HEK293 (cell line): ENCODE measurements at regions not wholly inside any gene's neighbourhood (a gene's known extent, or its start where the extent isn't known, plus 50 kb on each side); places are given as distances from the start of the nearest gene placed in this dataset.
"Not testable (repeated sequence)": the region's sequence is repeated elsewhere in the genome, so short reads cannot be mapped to it uniquely, and the experiment has no call there.

ENCODE experiments used
- CTCF ChIA-PET: fragments of 350-600 bp; formaldehyde crosslinking; extraction: SDS; loops from one replicate; lab custom pipeline; 2021; ENCODE audit warnings: antibody characterized with exemption; lab: Yijun Ruan, JAX
- POLR2A ChIA-PET: fragments of 300-600 bp; formaldehyde crosslinking; extraction: SDS; loops from one replicate; lab custom pipeline; 2020; ENCODE audit warnings: antibody characterized with exemption, inconsistent platforms; lab: Yijun Ruan, JAX
- H3K27ac ChIP-seq: fragments of 200-500 bp; sonication (Bioruptor generic); 2 replicates; pipeline ENCODE4 v1.5.1; 2014; ENCODE audit warnings: low read depth, low read length, control low read depth, inconsistent platforms; ENCODE audit errors: extremely low read depth
- H3K36me3 ChIP-seq, 2 experiments: fragments of 200-500 bp in 1 of 2; sonication (Bioruptor generic) in 1 of 2; 1 replicate in 1 of 2; 2 replicates in 1 of 2; pipeline ENCODE4 v1.5.1; 2014 to 2017; ENCODE audit warnings: inconsistent platforms in 2 of 2, low read length in 2 of 2; ENCODE audit not compliant: control insufficient read depth in 2 of 2, insufficient read depth in 1 of 2
- H3K4me1 ChIP-seq: fragments of 200-500 bp; sonication (Bioruptor generic); 2 replicates; pipeline ENCODE4 v1.5.1; 2014; ENCODE audit warnings: mild to moderate bottlenecking, low read length, inconsistent platforms; ENCODE audit not compliant: control insufficient read depth, insufficient read depth
- H3K4me3 ChIP-seq: 2 replicates; pipeline ENCODE4 v1.5.1; 2011; ENCODE audit warnings: low read depth, mild to moderate bottlenecking, control low read depth, low read length, moderate library complexity
- H3K9me3 ChIP-seq: fragments of 200-500 bp; sonication (Bioruptor generic); 2 replicates; pipeline ENCODE4 v1.5.1; 2014; ENCODE audit warnings: low read depth, low read length, inconsistent platforms; ENCODE audit not compliant: control insufficient read depth, insufficient read depth
- GFI1B ChIP-seq: fragments of 450-650 bp; formaldehyde crosslinking; IDR thresholded peaks from 2 replicates; pipeline ENCODE4 v1.5.1; 2016; ENCODE audit warnings: missing biosample characterization, missing genetic modification characterization
- SP3 ChIP-seq: fragments of 450-650 bp; formaldehyde crosslinking; IDR thresholded peaks from 2 replicates; pipeline ENCODE4 v1.5.1; 2016; ENCODE audit warnings: missing biosample characterization, missing genetic modification characterization
- TSHZ1 ChIP-seq: fragments of 450-650 bp; formaldehyde crosslinking; IDR thresholded peaks from 2 replicates; pipeline ENCODE4 v1.5.1; 2016; ENCODE audit warnings: missing biosample characterization, missing genetic modification characterization, borderline replicate concordance
- ZBTB17 ChIP-seq: fragments of 450-650 bp; formaldehyde crosslinking; IDR thresholded peaks from 2 replicates; pipeline ENCODE4 v1.5.1; 2016; ENCODE audit warnings: missing biosample characterization, missing genetic modification characterization
- ZBTB20 ChIP-seq: fragments of 450-650 bp; formaldehyde crosslinking; IDR thresholded peaks from 2 replicates; pipeline ENCODE4 v1.5.1; 2016; ENCODE audit warnings: missing biosample characterization, missing genetic modification characterization
- ZBTB48 ChIP-seq: fragments of 450-650 bp; formaldehyde crosslinking; IDR thresholded peaks from 2 replicates; pipeline ENCODE4 v1.5.1; 2016; ENCODE audit warnings: missing biosample characterization, missing genetic modification characterization
- ZBTB49 ChIP-seq: fragments of 450-650 bp; formaldehyde crosslinking; IDR thresholded peaks from 2 replicates; pipeline ENCODE4 v1.5.1; 2016; ENCODE audit warnings: missing biosample characterization, missing genetic modification characterization, low read depth
- ZBTB8A ChIP-seq: fragments of 450-650 bp; formaldehyde crosslinking; IDR thresholded peaks from 2 replicates; pipeline ENCODE4 v1.5.1; 2016; ENCODE audit warnings: missing biosample characterization, missing genetic modification characterization
- ZFP37 ChIP-seq: fragments of 450-650 bp; formaldehyde crosslinking; IDR thresholded peaks from 2 replicates; pipeline ENCODE4 v1.5.1; 2016; ENCODE audit warnings: missing biosample characterization, missing genetic modification characterization
- ZNF10 ChIP-seq: fragments of 450-650 bp; formaldehyde crosslinking; IDR thresholded peaks from 2 replicates; pipeline ENCODE4 v1.5.1; 2017; ENCODE audit warnings: missing biosample characterization, missing genetic modification characterization
- ZNF112 ChIP-seq: fragments of 450-650 bp; formaldehyde crosslinking; IDR thresholded peaks from 2 replicates; pipeline ENCODE4 v1.5.0; 2017; ENCODE audit warnings: missing biosample characterization, missing genetic modification characterization
- ZNF114 ChIP-seq: fragments of 450-650 bp; formaldehyde crosslinking; IDR thresholded peaks from 2 replicates; pipeline ENCODE4 v1.5.0; 2017; ENCODE audit warnings: missing biosample characterization, missing genetic modification characterization
- ZNF157 ChIP-seq: fragments of 450-650 bp; formaldehyde crosslinking; IDR thresholded peaks from 2 replicates; pipeline ENCODE4 v1.5.1; 2016; ENCODE audit warnings: missing biosample characterization, missing genetic modification characterization
- ZNF510 ChIP-seq: fragments of 450-650 bp; formaldehyde crosslinking; IDR thresholded peaks from 2 replicates; pipeline ENCODE4 v1.5.1; 2018; ENCODE audit warnings: mild to moderate bottlenecking, missing genetic modification characterization, missing biosample characterization; ENCODE audit not compliant: insufficient replicate concordance
- ZNF654 ChIP-seq: fragments of 450-650 bp; formaldehyde crosslinking; IDR thresholded peaks from 2 replicates; pipeline ENCODE4 v1.5.1; 2016; ENCODE audit warnings: low read depth, missing biosample characterization, missing genetic modification characterization
- ZNF677 ChIP-seq: fragments of 450-650 bp; IDR thresholded peaks from 2 replicates; pipeline ENCODE4 v1.5.0; 2018; ENCODE audit warnings: missing biosample characterization, mild to moderate bottlenecking, missing genetic modification characterization, moderate library complexity

GRCh38 chr20:30811885-30812671, 445.4 kb upstream of the DEFB115 start:
- Histone ChIP-seq H3K36me3 (no peaks in the 10 kb centered on the region), H3K27ac (no peak overlapping the region), H3K9me3 (no peaks in the 10 kb centered on the region), H3K4me3 (no peak overlapping the region), H3K4me1 (no peaks in the 10 kb centered on the region)
- ChIA-PET CTCF (no interaction called here), POLR2A (no interaction called here)
- TF ChIP-seq ZBTB17 = no peak
- TF ChIP-seq ZNF510 (tag by site-specific recombination) = no peak
- no peak for TF ChIP-seq ZNF114 (tag by site-specific recombination)
- no peak for TF ChIP-seq ZBTB49 (tag by site-specific recombination)
- TF ChIP-seq ZFP37 (tag by site-specific recombination) = no peak
- TF ChIP-seq GFI1B (tag by site-specific recombination) = no peak
- no peak for TF ChIP-seq ZNF10 (tag by site-specific recombination)
- TF ChIP-seq TSHZ1 (tag by site-specific recombination) = no peak
- TF ChIP-seq ZBTB48 (tag by site-specific recombination) = no peak
- TF ChIP-seq ZNF654 (tag by site-specific recombination) = no peak

GRCh38 chr20:30812739-30813411, 444.6 kb upstream of the DEFB115 start:
- CTCF ChIA-PET = no interaction called here
- H3K9me3 ChIP-seq = no peaks in the 10 kb centered on the region

GRCh38 chr20:30813412-30814311, 443.8 kb upstream of the DEFB115 start:
- H3K36me3 ChIP-seq, H3K4me1 ChIP-seq, POLR2A ChIA-PET, H3K27ac ChIP-seq, CTCF ChIA-PET, H3K4me3 ChIP-seq, H3K9me3 ChIP-seq: not testable (repeated sequence)

More at GRCh38 chr20:30812739-30813411, 444.6 kb upstream of the DEFB115 start:
- H3K4me1 ChIP-seq = no peaks in the 10 kb centered on the region
- no peak overlapping the region for H3K4me3 ChIP-seq
- no peak overlapping the region for H3K27ac ChIP-seq
- no peak for TF ChIP-seq ZBTB20
- TF ChIP-seq ZNF112 (tag by site-specific recombination) = no peak
- no peak for TF ChIP-seq ZBTB8A (tag by site-specific recombination)
- no peak for TF ChIP-seq ZNF677
- no peak for TF ChIP-seq ZNF157
- no peak for TF ChIP-seq SP3 (tag by site-specific recombination)
- no peaks in the 10 kb centered on the region for H3K36me3 ChIP-seq
- POLR2A ChIA-PET = no interaction called here

- CTCF ChIA-PET, POLR2A ChIA-PET, H3K36me3 ChIP-seq, H3K4me1 ChIP-seq, H3K9me3 ChIP-seq, H3K4me3 ChIP-seq, H3K27ac ChIP-seq: not testable (repeated sequence)
Measured at GRCh38 chr20:30814312-30814639, 443.2 kb upstream of the DEFB115 start.

- H3K4me1 ChIP-seq, CTCF ChIA-PET, H3K36me3 ChIP-seq, H3K27ac ChIP-seq, H3K9me3 ChIP-seq, POLR2A ChIA-PET, H3K4me3 ChIP-seq: not testable (repeated sequence)
Measured at GRCh38 chr20:30815027-30815576, 442.4 kb upstream of the DEFB115 start.
